IPS DF 6.9 (cell line): ENCODE measurements at regions not wholly inside any gene's neighbourhood (a gene's known extent, or its start where the extent isn't known, plus 50 kb on each side); places are given as distances from the start of the nearest gene placed in this dataset.

Experiments used
- DNase-seq: peaks from one replicate; pipeline ENCODE4 v3.0.0-alpha.2; 2013; ENCODE audit warnings: low read depth, low spot score
- H3K27ac ChIP-seq: one replicate; pipeline ENCODE4 v1.5.1; 2013; ENCODE audit warnings: low read length, control low read depth
- H3K27me3 ChIP-seq: 2 replicates; pipeline ENCODE4 v1.6.1; 2013; ENCODE audit warnings: mild to moderate bottlenecking, low read length; ENCODE audit not compliant: control insufficient read depth, insufficient read depth
- H3K36me3 ChIP-seq: 2 replicates; pipeline ENCODE4 v1.6.1; 2013; ENCODE audit warnings: low read length; ENCODE audit not compliant: control insufficient read depth, insufficient read depth
- H3K4me1 ChIP-seq: 2 replicates; pipeline ENCODE4 v1.6.1; 2013; ENCODE audit warnings: low read length; ENCODE audit not compliant: control insufficient read depth, insufficient read depth
- H3K4me3 ChIP-seq: 2 replicates; pipeline ENCODE4 v1.5.1; 2013; ENCODE audit warnings: mild to moderate bottlenecking, low read length
- H3K9me3 ChIP-seq: 2 replicates; pipeline ENCODE4 v1.6.1; 2013; ENCODE audit warnings: low read length, inconsistent platforms; ENCODE audit not compliant: control insufficient read depth, insufficient read depth
- WGBS: extraction: QIAGEN DNeasy Blood & Tissue Kit; methylation state at CpG from one replicate; pipeline ENCODE4 v1.1.7; 2013; ENCODE audit warnings: mixed read lengths, missing lambda C conversion rate; ENCODE audit not compliant: insufficient read length, insufficient coverage; 5-methylcytosine and 5-hydroxymethylcytosine counted together

- no peak for DNase-seq
- no peaks in the 10 kb centered on the region for H3K27me3 ChIP-seq
- H3K9me3 ChIP-seq: no peaks in the 10 kb centered on the region
- no CpG with 5 or more reads among the region's 2 CpGs for WGBS
- no peaks in the 10 kb centered on the region for H3K36me3 ChIP-seq
- H3K4me1 ChIP-seq: no peaks in the 10 kb centered on the region
- no peak overlapping the region for H3K4me3 ChIP-seq
- H3K27ac ChIP-seq: no peak overlapping the region
Measured at GRCh38 chrX:147741776-147742175, 169.9 kb upstream of the FMR1 start.

GRCh38 chrX:147749308-147749707 is 162.4 kb upstream of the FMR1 start:
- no peaks in the 10 kb centered on the region for H3K27me3 ChIP-seq
- WGBS: no CpG with 5 or more reads among the region's 2 CpGs
- H3K9me3 ChIP-seq: no peaks in the 10 kb centered on the region
- no peak for DNase-seq
- H3K27ac ChIP-seq: no peak overlapping the region
- H3K4me1 ChIP-seq: no peaks in the 10 kb centered on the region
- no peak overlapping the region for H3K4me3 ChIP-seq
- H3K36me3 ChIP-seq: no peaks in the 10 kb centered on the region

GRCh38 chrX:147757750-147758149 is 154.0 kb upstream of the FMR1 start:
- WGBS: no CpG with 5 or more reads among the region's 5 CpGs
- no peaks in the 10 kb centered on the region for H3K27me3 ChIP-seq
- H3K36me3 ChIP-seq: no peaks in the 10 kb centered on the region
- H3K4me3 ChIP-seq: no peak overlapping the region
- no peaks in the 10 kb centered on the region for H3K4me1 ChIP-seq
- H3K9me3 ChIP-seq: no peaks in the 10 kb centered on the region; the same call in 1 of the 2 replicates
- DNase-seq: no peak
- H3K27ac ChIP-seq: no peak overlapping the region

- no peaks in the 10 kb centered on the region; the same call in 1 of the 2 replicates for H3K9me3 ChIP-seq
- H3K27me3 ChIP-seq: no peaks in the 10 kb centered on the region
- DNase-seq: no peak
- no peak overlapping the region for H3K27ac ChIP-seq
- no peaks in the 10 kb centered on the region for H3K4me1 ChIP-seq
- H3K36me3 ChIP-seq: no peaks in the 10 kb centered on the region
- H3K4me3 ChIP-seq: no peak overlapping the region
- no CpG with 5 or more reads among the region's 1 CpG for WGBS
Measured at GRCh38 chrX:147763131-147763530, 148.6 kb upstream of the FMR1 start.

GRCh38 chrX:147764868-147765267 is 146.9 kb upstream of the FMR1 start:
- Histone ChIP-seq H3K27ac (no peak overlapping the region), H3K9me3 (no peaks in the 10 kb centered on the region; the same call in 1 of the 2 replicates), H3K4me3 (no peak overlapping the region), H3K27me3 (no peaks in the 10 kb centered on the region), H3K36me3 (no peaks in the 10 kb centered on the region), H3K4me1 (no peaks in the 10 kb centered on the region)
- WGBS: no CpG with 5 or more reads among the region's 1 CpG
- DNase-seq: no peak

- no peaks in the 10 kb centered on the region for H3K9me3 ChIP-seq
Measured at GRCh38 chrX:147770858-147771257, 140.9 kb upstream of the FMR1 start.

GRCh38 chrX:147776988-147777387 is 134.7 kb upstream of the FMR1 start:
- no peak overlapping the region for H3K27ac ChIP-seq
- no peaks in the 10 kb centered on the region for H3K36me3 ChIP-seq
- H3K4me3 ChIP-seq: no peak overlapping the region
- H3K9me3 ChIP-seq: no peaks in the 10 kb centered on the region; the same call in 1 of the 2 replicates
- no peak for DNase-seq
- no peaks in the 10 kb centered on the region for H3K4me1 ChIP-seq
- no peaks in the 10 kb centered on the region for H3K27me3 ChIP-seq
- no CpG with 5 or more reads among the region's 1 CpG for WGBS

More at GRCh38 chrX:147770858-147771257, 140.9 kb upstream of the FMR1 start:
- Histone ChIP-seq H3K4me3 (no peak overlapping the region), H3K4me1 (no peaks in the 10 kb centered on the region), H3K27me3 (no peaks in the 10 kb centered on the region), H3K36me3 (no peaks in the 10 kb centered on the region), H3K27ac (no peak overlapping the region)
- no peak for DNase-seq
- WGBS: no CpG with 5 or more reads among the region's 1 CpG

- Histone ChIP-seq H3K27me3 (no peaks in the 10 kb centered on the region), H3K4me3 (no peak overlapping the region), H3K9me3 (no peaks in the 10 kb centered on the region; the same call in 1 of the 2 replicates), H3K4me1 (no peaks in the 10 kb centered on the region), H3K36me3 (no peaks in the 10 kb centered on the region), H3K27ac (no peak overlapping the region)
- DNase-seq: no peak
Measured at GRCh38 chrX:147779173-147779572, 132.5 kb upstream of the FMR1 start.

- WGBS: no CpG with 5 or more reads among the region's 1 CpG
- no peak overlapping the region for H3K4me3 ChIP-seq
- H3K36me3 ChIP-seq: no peaks in the 10 kb centered on the region
- H3K27ac ChIP-seq: no peak overlapping the region
- H3K4me1 ChIP-seq: no peaks in the 10 kb centered on the region
- H3K27me3 ChIP-seq: no peaks in the 10 kb centered on the region
- no peak for DNase-seq
- no peaks in the 10 kb centered on the region; the same call in 1 of the 2 replicates for H3K9me3 ChIP-seq
Measured at GRCh38 chrX:147781844-147782243, 129.9 kb upstream of the FMR1 start.

- Histone ChIP-seq H3K9me3 (no peaks in the 10 kb centered on the region), H3K4me3 (no peak overlapping the region), H3K36me3 (no peaks in the 10 kb centered on the region), H3K4me1 (no peaks in the 10 kb centered on the region), H3K27me3 (no peaks in the 10 kb centered on the region), H3K27ac (no peak overlapping the region)
- no CpG with 5 or more reads among the region's 5 CpGs for WGBS
- no peak for DNase-seq
Measured at GRCh38 chrX:147788641-147789350, 122.9 kb upstream of the FMR1 start.

GRCh38 chrX:147800663-147801062 is 111.1 kb upstream of the FMR1 start:
- Histone ChIP-seq H3K4me3 (no peak overlapping the region), H3K36me3 (no peaks in the 10 kb centered on the region), H3K27ac (no peak overlapping the region), H3K9me3 (no peaks in the 10 kb centered on the region), H3K27me3 (no peaks in the 10 kb centered on the region), H3K4me1 (no peaks in the 10 kb centered on the region)
- no peak for DNase-seq
- no CpG with 5 or more reads among the region's 1 CpG for WGBS
